Nephron progenitor cell (in vitro differentiated cells): ENCODE measurements at regions not wholly inside any gene's neighbourhood (a gene's known extent, or its start where the extent isn't known, plus 50 kb on each side); places are given as distances from the start of the nearest gene placed in this dataset.

Experiments
- DNase-seq: peaks from one replicate; pipeline ENCODE4 v3.0.0; 2021
- H3K27ac Mint-ChIP-seq: 2 replicates; pipeline ENCODE4 v1.8.0; 2021; ENCODE audit warnings: mild to moderate bottlenecking, moderate library complexity, mixed read lengths
- H3K27me3 Mint-ChIP-seq: 2 replicates; pipeline ENCODE4 v1.8.0; 2021; ENCODE audit warnings: mild to moderate bottlenecking, low read depth, mixed read lengths; ENCODE audit not compliant: poor library complexity
- H3K36me3 Mint-ChIP-seq: 2 replicates; pipeline ENCODE4 v1.8.0; 2021; ENCODE audit warnings: low read depth, mixed read lengths
- H3K4me1 Mint-ChIP-seq: 2 replicates; pipeline ENCODE4 v1.8.0; 2021; ENCODE audit warnings: mixed read lengths
- H3K4me3 Mint-ChIP-seq: 2 replicates; pipeline ENCODE4 v1.8.0; 2021; ENCODE audit warnings: mild to moderate bottlenecking, moderate library complexity, mixed read lengths
- H3K9me3 Mint-ChIP-seq: 2 replicates; pipeline ENCODE4 v1.8.0; 2021; ENCODE audit warnings: mild to moderate bottlenecking, moderate library complexity, mixed read lengths
- TF ChIP-seq, protein P1 (sequence below): fragments of 200-600 bp; sonication (generic); IDR thresholded peaks from 2 replicates; pipeline ENCODE4 v1.5.0; 2021; ENCODE audit warnings: antibody characterized with exemption

DNA sequence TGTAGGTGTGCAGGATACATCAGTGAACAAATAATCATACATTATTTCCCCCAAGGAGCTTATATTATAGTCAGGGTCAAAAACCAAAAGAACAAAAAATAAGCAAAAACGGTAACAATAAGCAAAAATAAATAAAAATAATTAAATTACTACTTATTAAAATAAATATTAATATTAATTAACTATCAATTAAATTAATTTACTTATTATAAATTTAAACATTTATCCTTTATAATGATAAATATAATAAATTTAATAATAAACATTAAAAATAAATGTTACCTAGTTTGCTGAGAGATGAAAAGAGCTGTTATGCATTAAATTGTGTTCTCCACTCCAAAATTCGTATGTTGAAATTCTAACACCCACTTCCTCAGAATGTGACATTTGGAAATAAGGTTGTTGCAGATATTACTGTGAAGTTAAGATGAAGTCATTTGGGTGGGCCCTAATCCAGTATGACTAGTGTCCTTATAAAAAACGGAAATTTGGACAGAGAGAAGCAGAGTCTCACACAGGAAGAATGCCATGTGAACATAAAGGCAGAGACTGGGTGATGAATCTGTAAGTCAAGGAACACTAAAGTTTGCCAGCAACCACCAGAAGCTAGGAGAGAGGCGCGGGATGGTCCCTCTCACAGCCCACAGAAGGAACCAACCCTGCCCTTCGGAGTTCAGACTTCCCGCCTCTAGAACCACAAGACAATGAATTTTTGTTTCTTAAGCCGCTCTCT, 67.2 kb upstream of the IBSP start:
- no peaks in the 10 kb centered on the region for H3K4me1 Mint-ChIP-seq
- DNase-seq, result no peak
- H3K27ac Mint-ChIP-seq, result no peak overlapping the region
- H3K4me3 Mint-ChIP-seq, result no peak overlapping the region
- no peaks in the 10 kb centered on the region for H3K36me3 Mint-ChIP-seq
- H3K9me3 Mint-ChIP-seq, result no peaks in the 10 kb centered on the region
- TF ChIP-seq, protein P1, sequence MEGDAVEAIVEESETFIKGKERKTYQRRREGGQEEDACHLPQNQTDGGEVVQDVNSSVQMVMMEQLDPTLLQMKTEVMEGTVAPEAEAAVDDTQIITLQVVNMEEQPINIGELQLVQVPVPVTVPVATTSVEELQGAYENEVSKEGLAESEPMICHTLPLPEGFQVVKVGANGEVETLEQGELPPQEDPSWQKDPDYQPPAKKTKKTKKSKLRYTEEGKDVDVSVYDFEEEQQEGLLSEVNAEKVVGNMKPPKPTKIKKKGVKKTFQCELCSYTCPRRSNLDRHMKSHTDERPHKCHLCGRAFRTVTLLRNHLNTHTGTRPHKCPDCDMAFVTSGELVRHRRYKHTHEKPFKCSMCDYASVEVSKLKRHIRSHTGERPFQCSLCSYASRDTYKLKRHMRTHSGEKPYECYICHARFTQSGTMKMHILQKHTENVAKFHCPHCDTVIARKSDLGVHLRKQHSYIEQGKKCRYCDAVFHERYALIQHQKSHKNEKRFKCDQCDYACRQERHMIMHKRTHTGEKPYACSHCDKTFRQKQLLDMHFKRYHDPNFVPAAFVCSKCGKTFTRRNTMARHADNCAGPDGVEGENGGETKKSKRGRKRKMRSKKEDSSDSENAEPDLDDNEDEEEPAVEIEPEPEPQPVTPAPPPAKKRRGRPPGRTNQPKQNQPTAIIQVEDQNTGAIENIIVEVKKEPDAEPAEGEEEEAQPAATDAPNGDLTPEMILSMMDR, result no peak
- peaks cover 4% of the 10 kb centered on the region for H3K27me3 Mint-ChIP-seq

DNA sequence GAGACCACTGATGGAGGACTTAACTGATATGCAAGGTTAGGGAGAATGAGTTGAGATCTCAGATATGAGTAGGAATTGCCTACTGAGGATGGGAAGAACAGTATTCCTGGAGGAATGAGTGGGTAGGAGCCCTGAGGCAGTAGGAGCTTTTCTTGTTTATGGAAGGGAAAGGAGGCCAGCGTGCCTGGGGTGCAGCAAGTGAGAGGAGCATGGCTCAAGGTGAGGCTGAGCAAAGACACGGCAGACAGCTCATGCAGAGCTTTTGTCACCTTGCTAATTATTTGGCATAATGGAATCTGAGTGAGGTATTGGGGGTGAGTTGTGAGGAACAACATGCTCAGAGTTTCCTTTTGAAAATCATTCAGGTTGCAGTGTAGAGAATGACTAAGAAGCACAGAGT, 65.3 kb upstream of the IBSP start:
- no peak for DNase-seq
- Mint-ChIP-seq H3K36me3 (no peaks in the 10 kb centered on the region), H3K27me3 (peaks cover 4% of the 10 kb centered on the region), H3K9me3 (no peaks in the 10 kb centered on the region), H3K27ac (no peak overlapping the region), H3K4me1 (no peaks in the 10 kb centered on the region), H3K4me3 (no peak overlapping the region)
- TF ChIP-seq, protein P1, result no peak

DNA sequence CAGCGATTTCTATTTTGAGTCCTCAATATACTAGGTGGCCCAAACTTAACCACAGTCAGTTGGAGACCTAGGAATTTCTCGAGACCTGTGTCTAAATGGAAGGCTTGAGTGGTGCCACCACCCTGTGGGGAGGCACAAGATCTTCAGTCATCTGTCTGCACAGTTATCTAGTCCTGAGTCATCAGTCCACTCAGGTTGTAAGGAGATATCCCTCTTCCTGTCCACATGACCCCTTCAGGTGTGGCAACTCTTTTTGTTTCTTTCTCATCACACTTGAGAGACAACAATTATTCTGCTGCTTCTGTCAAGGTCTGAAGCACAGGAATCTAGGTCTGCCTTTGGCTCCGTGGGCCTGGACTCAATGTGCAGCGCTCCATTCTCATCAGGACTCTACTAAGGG, 64.4 kb upstream of the IBSP start:
- no peaks in the 10 kb centered on the region for H3K9me3 Mint-ChIP-seq
- H3K4me3 Mint-ChIP-seq, result no peak overlapping the region
- TF ChIP-seq, protein P1, result no peak
- H3K27ac Mint-ChIP-seq, result no peak overlapping the region
- peaks cover 4% of the 10 kb centered on the region for H3K27me3 Mint-ChIP-seq
- no peaks in the 10 kb centered on the region for H3K4me1 Mint-ChIP-seq
- no peak for DNase-seq
- no peaks in the 10 kb centered on the region for H3K36me3 Mint-ChIP-seq

DNA sequence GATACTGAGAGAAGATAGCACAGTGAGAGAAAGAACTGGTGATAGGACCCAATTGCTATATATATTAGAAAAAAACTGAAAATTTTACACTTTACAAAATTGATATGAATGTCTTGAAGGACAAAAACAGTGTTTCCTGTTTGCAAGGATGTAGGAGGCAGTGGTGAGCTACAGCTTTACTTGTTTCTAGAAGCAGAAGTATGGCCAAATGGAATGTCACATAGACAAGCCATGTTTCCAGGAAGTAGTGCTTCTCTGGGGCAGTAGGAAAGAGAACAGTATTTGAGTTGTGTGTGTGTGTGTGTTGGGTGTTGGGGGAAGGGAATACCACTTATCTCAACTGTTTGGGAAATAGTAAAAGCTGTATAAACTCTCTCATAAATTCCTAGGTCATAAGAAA, 60.9 kb upstream of the IBSP start:
- Mint-ChIP-seq H3K36me3 (no peaks in the 10 kb centered on the region), H3K27me3 (peaks cover 4% of the 10 kb centered on the region), H3K27ac (no peak overlapping the region), H3K4me3 (no peak overlapping the region), H3K9me3 (no peaks in the 10 kb centered on the region), H3K4me1 (no peaks in the 10 kb centered on the region)
- no peak for DNase-seq
- TF ChIP-seq, protein P1, result no peak

DNA sequence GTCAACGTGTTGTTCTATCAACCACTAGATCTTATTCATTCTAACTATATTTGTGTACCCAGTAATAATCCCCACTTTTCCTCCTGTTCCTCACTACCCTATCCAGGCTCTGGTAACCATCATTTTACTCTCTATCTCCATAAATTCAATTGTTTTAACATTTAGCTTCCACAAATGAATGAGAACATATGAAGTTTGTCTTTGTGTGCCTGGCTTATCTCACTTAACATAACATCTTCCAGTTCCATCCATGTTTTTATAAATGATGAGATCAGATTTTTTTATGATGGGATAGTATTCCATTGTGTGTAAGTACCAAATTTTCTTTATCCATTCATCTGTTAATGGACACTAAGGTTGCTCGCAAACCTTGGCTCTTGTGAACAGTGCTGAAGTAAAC, 59.9 kb upstream of the IBSP start:
- no peaks in the 10 kb centered on the region for H3K4me1 Mint-ChIP-seq
- no peaks in the 10 kb centered on the region for H3K9me3 Mint-ChIP-seq
- H3K36me3 Mint-ChIP-seq, result no peaks in the 10 kb centered on the region
- no peak overlapping the region for H3K4me3 Mint-ChIP-seq
- no peak for DNase-seq
- no peak overlapping the region for H3K27ac Mint-ChIP-seq
- TF ChIP-seq, protein P1, result no peak
- peaks cover 4% of the 10 kb centered on the region for H3K27me3 Mint-ChIP-seq
